B cell (primary cell): ENCODE measurements at regions not wholly inside any gene's neighbourhood (a gene's known extent, or its start where the extent isn't known, plus 50 kb on each side); places are given as distances from the start of the nearest gene placed in this dataset.

Experiments used
- ATAC-seq: fragments of 200-7000 bp; cut with Tn5 transposase; one replicate; pipeline ENCODE4 v1.10.0; 2021; ENCODE audit warnings: low read depth, mild to moderate bottlenecking, moderate number of reproducible peaks, moderate library complexity
- CTCF ChIA-PET: fragments of 350-600 bp; sonication (Branson Sonifier 250); formaldehyde crosslinking; loops from one replicate; lab custom pipeline; 2021; ENCODE audit warnings: antibody characterized with exemption, inconsistent platforms; lab: Charles Lee
- POLR2A ChIA-PET: fragments of 350-600 bp; sonication (Branson Sonifier 250); formaldehyde crosslinking; loops from one replicate; lab custom pipeline; 2021; ENCODE audit warnings: antibody characterized with exemption; lab: Charles Lee
- DNase-seq: peaks from one replicate; pipeline ENCODE4 v3.0.0; 2013
- H2AFZ ChIP-seq: 2 replicates; pipeline ENCODE4 v1.6.1; 2012; ENCODE audit warnings: mild to moderate bottlenecking, low read depth, low read length; ENCODE audit not compliant: insufficient read depth, poor library complexity, severe bottlenecking
- H3K27ac ChIP-seq, 2 donors: 1 replicate in 1 of 2; 2 replicates in 1 of 2; pipeline ENCODE4 v1.5.1; 2012 to 2013; ENCODE audit warnings: low read length in 2 of 2, mild to moderate bottlenecking in 2 of 2, moderate library complexity in 1 of 2
- H3K27me3 ChIP-seq, 4 experiments: fragments of 200-600 bp in 1 of 4; sonication (generic) in 1 of 4; replicated peaks in 1 of 4; 1 replicate in 2 of 4; 2 replicates in 2 of 4; pipeline versions ENCODE4 v1.6.1 to v1.7.0; 2013 to 2016; ENCODE audit warnings: low read length in 3 of 4, mild to moderate bottlenecking in 2 of 4, mixed read lengths in 1 of 4, moderate library complexity in 1 of 4; ENCODE audit not compliant: insufficient read depth in 4 of 4, control insufficient read depth in 3 of 4; ENCODE audit errors: control extremely low read depth in 1 of 4
- H3K36me3 ChIP-seq, 2 experiments: replicated peaks in 1 of 2; 1 replicate in 1 of 2; 2 replicates in 1 of 2; pipeline versions ENCODE4 v1.6.1 to v1.7.1; 2013; ENCODE audit warnings: low read length in 1 of 2; ENCODE audit not compliant: insufficient read depth in 2 of 2, control insufficient read depth in 1 of 2; ENCODE audit errors: control extremely low read depth in 1 of 2, extremely low read depth in 1 of 2
- H3K4me1 ChIP-seq, 2 donors: fragments of 200-600 bp in 1 of 2; sonication (generic) in 1 of 2; 1 replicate in 1 of 2; 2 replicates in 1 of 2; pipeline versions ENCODE4 v1.5.1 to v1.6.1; 2013 to 2017; ENCODE audit warnings: low read length in 2 of 2; ENCODE audit not compliant: control insufficient read depth in 2 of 2, insufficient read depth in 2 of 2
- H3K4me2 ChIP-seq: replicated peaks from 2 replicates; pipeline ENCODE3; 2012; ENCODE audit warnings: mild to moderate bottlenecking, low read depth, low read length; ENCODE audit not compliant: poor library complexity, severe bottlenecking
- H3K4me3 ChIP-seq, 5 experiments: fragments of 200-600 bp in 1 of 5; sonication (generic) in 1 of 5; 1 replicate in 3 of 5; 2 replicates in 2 of 5; pipeline versions ENCODE4 v1.5.1 to v1.7.0; 2011 to 2016; ENCODE audit warnings: low read length in 4 of 5, mild to moderate bottlenecking in 4 of 5, low read depth in 2 of 5, control low read depth in 1 of 5, moderate library complexity in 1 of 5; ENCODE audit not compliant: insufficient read depth in 1 of 5; ENCODE audit errors: control extremely low read depth in 1 of 5, extremely low read depth in 1 of 5
- H3K79me2 ChIP-seq: fragments of 200-600 bp; sonication (generic); one replicate; pipeline ENCODE4 v1.6.0; 2016; ENCODE audit warnings: low read length; ENCODE audit not compliant: control insufficient read depth, insufficient read depth
- H3K9ac ChIP-seq: fragments of 200-600 bp; sonication (generic); 2 replicates; pipeline ENCODE4 v1.6.1; 2017; ENCODE audit warnings: mild to moderate bottlenecking, low read length, moderate library complexity
- H3K9me3 ChIP-seq, 3 donors: one replicate each; pipeline versions ENCODE4 v1.6.1 to v1.7.1; 2013; ENCODE audit warnings: low read length in 2 of 3; ENCODE audit not compliant: control insufficient read depth in 2 of 3, insufficient read depth in 1 of 3; ENCODE audit errors: control extremely low read depth in 1 of 3
- H4K20me1 ChIP-seq: 2 replicates; pipeline ENCODE4 v1.6.0; 2012; ENCODE audit warnings: mild to moderate bottlenecking, low read length; ENCODE audit not compliant: insufficient read depth, control insufficient read depth, poor library complexity, severe bottlenecking
- H3K27ac Mint-ChIP-seq: one replicate; pipeline ENCODE4 v1.8.0; 2021; ENCODE audit warnings: mixed read lengths
- H3K27me3 Mint-ChIP-seq: one replicate; pipeline ENCODE4 v1.8.0; 2021; ENCODE audit warnings: mixed read lengths
- H3K4me1 Mint-ChIP-seq: one replicate; pipeline ENCODE4 v1.8.0; 2021; ENCODE audit warnings: mixed read lengths
- H3K4me3 Mint-ChIP-seq: one replicate; pipeline ENCODE4 v1.8.0; 2021; ENCODE audit warnings: mixed read lengths
- H3K9me3 Mint-ChIP-seq: one replicate; pipeline ENCODE4 v1.8.0; 2022; ENCODE audit warnings: mixed read lengths; ENCODE audit not compliant: insufficient read depth
- EZH2 ChIP-seq: IDR thresholded peaks from 2 replicates; pipeline ENCODE4 v1.6.1; 2012; ENCODE audit warnings: borderline replicate concordance, low read depth, mild to moderate bottlenecking, moderate library complexity, low read length; ENCODE audit not compliant: insufficient read depth, poor library complexity, severe bottlenecking
- WGBS: methylation state at CpG from one replicate; pipeline ENCODE4 v1.1.5; 2013; ENCODE audit warnings: missing lambda C conversion rate; ENCODE audit not compliant: insufficient coverage; 5-methylcytosine and 5-hydroxymethylcytosine counted together
- intact Hi-C: fragments of 100-400 bp; cut with micrococcal nuclease; formaldehyde crosslinking; loops from one replicate; pipeline ENCODE4 v1.10.0; 2022
- TF ChIP-seq, protein P1 (sequence below): fragments of 200-600 bp; IDR thresholded peaks from one replicate; pipeline ENCODE4 v1.8.0; 2022; ENCODE audit warnings: antibody characterized with exemption, mild to moderate bottlenecking

DNA sequence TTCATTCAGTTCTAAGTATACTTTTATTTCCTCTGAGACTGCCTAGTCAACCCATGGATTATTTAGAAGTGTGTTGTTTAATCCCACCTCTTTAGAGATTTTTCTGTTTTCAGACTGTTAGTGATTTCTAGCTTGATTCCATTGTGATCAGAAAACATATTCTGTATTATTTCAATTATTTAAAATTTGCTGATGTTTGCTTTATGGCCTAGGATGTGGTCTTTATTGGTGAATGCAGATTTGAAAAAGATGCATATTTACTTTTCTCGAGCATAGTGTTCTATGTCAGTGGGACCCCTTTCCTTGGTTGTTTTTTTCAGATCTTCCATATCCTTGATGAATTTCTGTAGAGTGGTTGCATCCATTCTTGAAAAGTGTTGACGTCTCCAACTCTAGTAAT, 487.2 kb upstream of the HS6ST1 start:
- Mint-ChIP-seq H3K9me3 (no peaks in the 10 kb centered on the region), H3K27ac (no peak overlapping the region), H3K4me3 (no peak overlapping the region), H3K27me3 (peaks cover 10% of the 10 kb centered on the region), H3K4me1 (no peaks in the 10 kb centered on the region)
- no peak for DNase-seq
- no peak for TF ChIP-seq EZH2
- TF ChIP-seq, protein P1, sequence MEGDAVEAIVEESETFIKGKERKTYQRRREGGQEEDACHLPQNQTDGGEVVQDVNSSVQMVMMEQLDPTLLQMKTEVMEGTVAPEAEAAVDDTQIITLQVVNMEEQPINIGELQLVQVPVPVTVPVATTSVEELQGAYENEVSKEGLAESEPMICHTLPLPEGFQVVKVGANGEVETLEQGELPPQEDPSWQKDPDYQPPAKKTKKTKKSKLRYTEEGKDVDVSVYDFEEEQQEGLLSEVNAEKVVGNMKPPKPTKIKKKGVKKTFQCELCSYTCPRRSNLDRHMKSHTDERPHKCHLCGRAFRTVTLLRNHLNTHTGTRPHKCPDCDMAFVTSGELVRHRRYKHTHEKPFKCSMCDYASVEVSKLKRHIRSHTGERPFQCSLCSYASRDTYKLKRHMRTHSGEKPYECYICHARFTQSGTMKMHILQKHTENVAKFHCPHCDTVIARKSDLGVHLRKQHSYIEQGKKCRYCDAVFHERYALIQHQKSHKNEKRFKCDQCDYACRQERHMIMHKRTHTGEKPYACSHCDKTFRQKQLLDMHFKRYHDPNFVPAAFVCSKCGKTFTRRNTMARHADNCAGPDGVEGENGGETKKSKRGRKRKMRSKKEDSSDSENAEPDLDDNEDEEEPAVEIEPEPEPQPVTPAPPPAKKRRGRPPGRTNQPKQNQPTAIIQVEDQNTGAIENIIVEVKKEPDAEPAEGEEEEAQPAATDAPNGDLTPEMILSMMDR: no peak
- Histone ChIP-seq H3K4me3 (no peak overlapping the region), H3K9me3 (peaks cover 0 to 5% (median 0%) of the 10 kb centered on the region in 3 donors), H4K20me1 (no peaks in the 10 kb centered on the region), H3K4me1 (no peaks in the 10 kb centered on the region), H3K27ac (no peak overlapping the region), H3K4me2 (no peak overlapping the region), H2AFZ (no peak overlapping the region), H3K36me3 (no peaks in the 10 kb centered on the region), H3K79me2 (no peaks in the 10 kb centered on the region), H3K27me3 (peaks cover 0 to 5% (median 1%) of the 10 kb centered on the region in 4 experiments), H3K9ac (no peak overlapping the region)
- POLR2A ChIA-PET: no interaction called here
- intact Hi-C loops: no loop called here
- no peak for ATAC-seq
- CTCF ChIA-PET: no interaction called here
- WGBS: no CpG with 5 or more reads among the region's 2 CpGs

DNA sequence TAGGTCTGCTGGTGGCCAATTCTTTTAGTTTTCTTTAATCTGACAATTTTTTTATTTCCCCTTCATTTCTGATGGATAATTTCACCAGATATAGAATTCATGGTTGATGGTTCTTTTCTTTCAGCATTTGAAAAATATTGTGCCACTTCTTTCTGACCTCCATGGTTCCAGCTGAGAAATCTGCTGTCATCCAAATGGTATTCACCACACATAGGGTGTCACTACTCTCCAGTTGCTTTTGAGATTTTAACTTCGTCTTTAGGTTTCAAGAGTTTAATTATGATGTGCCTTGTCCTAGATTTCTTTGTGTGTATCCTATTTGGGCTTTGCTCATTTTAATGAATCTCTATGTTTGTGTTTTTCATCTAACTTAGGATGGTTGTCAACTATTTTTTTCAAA, 488.6 kb upstream of the HS6ST1 start:
- Mint-ChIP-seq H3K4me1 (no peaks in the 10 kb centered on the region), H3K27me3 (peaks cover 10% of the 10 kb centered on the region), H3K27ac (no peak overlapping the region), H3K4me3 (no peak overlapping the region), H3K9me3 (no peaks in the 10 kb centered on the region)
- POLR2A ChIA-PET: no interaction called here
- Histone ChIP-seq H3K4me2 (no peak overlapping the region), H3K27me3 (peaks cover 0 to 8% (median 1%) of the 10 kb centered on the region in 4 experiments), H3K4me1 (no peaks in the 10 kb centered on the region), H2AFZ (no peak overlapping the region), H3K9me3 (peaks cover 0 to 17% (median 0%) of the 10 kb centered on the region in 3 donors), H3K36me3 (no peaks in the 10 kb centered on the region), H3K27ac (no peak overlapping the region), H3K9ac (no peak overlapping the region), H3K79me2 (no peaks in the 10 kb centered on the region), H3K4me3 (no peak overlapping the region), H4K20me1 (no peaks in the 10 kb centered on the region)
- DNase-seq (no peak), ATAC-seq (no peak)
- WGBS: no CpG with 5 or more reads among the region's 1 CpG
- TF ChIP-seq EZH2: no peak
- TF ChIP-seq, protein P1: no peak
- CTCF ChIA-PET: no interaction called here
- intact Hi-C loops: no loop called here
